ENCODE measurements at regions not wholly inside any gene's neighbourhood (a gene's known extent, or its start where the extent isn't known, plus 50 kb on each side); places are given as distances from the start of the nearest gene placed in this dataset.

GRCh38 chr4:188329521-188329920 lies 190.3 kb downstream of the TRIML1 start:
- TF ChIP-seq CTCF (conservative IDR thresholded peaks at IDR 0.05; ENCODE audit: low read depth, low read length) (no peak), RAD21 (IDR thresholded peaks at IDR 0.05; ENCODE audit: low read length) (no peak), FOS (IDR thresholded peaks at IDR 0.05; ENCODE audit: low read depth, low read length) (no peak), CHD1 (IDR thresholded peaks at IDR 0.05; ENCODE audit: low read depth, low read length) (no peak), RCOR1 (IDR thresholded peaks at IDR 0.05; ENCODE audit: insufficient replicate concordance, low read length) (no peak), RFX5 (IDR thresholded peaks at IDR 0.05; ENCODE audit: low read depth, low read length) (no peak)
- TF ChIP-seq, protein P1, sequence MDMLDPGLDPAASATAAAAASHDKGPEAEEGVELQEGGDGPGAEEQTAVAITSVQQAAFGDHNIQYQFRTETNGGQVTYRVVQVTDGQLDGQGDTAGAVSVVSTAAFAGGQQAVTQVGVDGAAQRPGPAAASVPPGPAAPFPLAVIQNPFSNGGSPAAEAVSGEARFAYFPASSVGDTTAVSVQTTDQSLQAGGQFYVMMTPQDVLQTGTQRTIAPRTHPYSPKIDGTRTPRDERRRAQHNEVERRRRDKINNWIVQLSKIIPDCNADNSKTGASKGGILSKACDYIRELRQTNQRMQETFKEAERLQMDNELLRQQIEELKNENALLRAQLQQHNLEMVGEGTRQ (IDR thresholded peaks at IDR 0.05; ENCODE audit: low read depth, low read length) = no peak
- TF ChIP-seq, protein P2, sequence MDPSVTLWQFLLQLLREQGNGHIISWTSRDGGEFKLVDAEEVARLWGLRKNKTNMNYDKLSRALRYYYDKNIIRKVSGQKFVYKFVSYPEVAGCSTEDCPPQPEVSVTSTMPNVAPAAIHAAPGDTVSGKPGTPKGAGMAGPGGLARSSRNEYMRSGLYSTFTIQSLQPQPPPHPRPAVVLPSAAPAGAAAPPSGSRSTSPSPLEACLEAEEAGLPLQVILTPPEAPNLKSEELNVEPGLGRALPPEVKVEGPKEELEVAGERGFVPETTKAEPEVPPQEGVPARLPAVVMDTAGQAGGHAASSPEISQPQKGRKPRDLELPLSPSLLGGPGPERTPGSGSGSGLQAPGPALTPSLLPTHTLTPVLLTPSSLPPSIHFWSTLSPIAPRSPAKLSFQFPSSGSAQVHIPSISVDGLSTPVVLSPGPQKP (IDR thresholded peaks at IDR 0.05; ENCODE audit: borderline replicate concordance, low read depth, low read length) = no peak

Data from IMR-90 (cell line).